NT2/D1 (cell line): ENCODE measurements at regions not wholly inside any gene's neighbourhood (a gene's known extent, or its start where the extent isn't known, plus 50 kb on each side); places are given as distances from the start of the nearest gene placed in this dataset.

Experiments
- YY1 ChIP-seq: IDR thresholded peaks from 2 replicates; pipeline ENCODE4 v1.6.1; 2011; ENCODE audit not compliant: insufficient read length, insufficient read depth
- ZNF274 ChIP-seq: IDR thresholded peaks from 2 replicates; pipeline ENCODE4 v1.6.1; 2011; ENCODE audit warnings: mild to moderate bottlenecking, low read depth, low read length

DNA sequence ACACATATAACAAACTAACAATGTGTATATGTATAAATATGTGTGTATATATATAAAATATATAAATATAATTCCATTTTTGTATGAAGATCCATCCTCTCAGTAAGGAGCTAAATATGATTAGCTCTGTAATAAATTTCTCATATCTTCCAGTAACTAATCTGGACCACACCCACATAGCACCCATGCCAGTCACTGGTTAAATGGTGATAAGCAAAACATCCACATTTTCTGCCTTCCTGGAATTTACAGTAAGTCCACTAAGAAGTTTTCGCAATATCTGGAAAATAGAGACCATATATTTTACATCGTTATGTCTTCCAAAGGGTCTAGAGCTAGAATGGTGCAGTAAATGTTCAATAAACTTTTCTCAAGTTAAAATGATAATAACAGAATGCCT is 151.5 kb upstream of the STMND1 start:
- TF ChIP-seq YY1 (no peak), ZNF274 (no peak)
